Jurkat, Clone E6-1 (cell line): ENCODE measurements at regions not wholly inside any gene's neighbourhood (a gene's known extent, or its start where the extent isn't known, plus 50 kb on each side); places are given as distances from the start of the nearest gene placed in this dataset.

Experiments used
- DNase-seq: peaks from one replicate; pipeline ENCODE4 v3.0.0-alpha.2; 2011; ENCODE audit warnings: low read depth, low spot score
- H3K4me3 ChIP-seq: 2 replicates; pipeline ENCODE4 v1.5.1; 2011; ENCODE audit warnings: mild to moderate bottlenecking, low read length, control low read depth, moderate library complexity

GRCh38 chr15:39456582-39457330 lies 124.1 kb upstream of the THBS1 start:
- no peak for DNase-seq

GRCh38 chr15:39458131-39458530 lies 122.7 kb upstream of the THBS1 start:
- DNase-seq: no peak
- no peak overlapping the region for H3K4me3 ChIP-seq

More at GRCh38 chr15:39456582-39457330, 124.1 kb upstream of the THBS1 start:
- no peak overlapping the region for H3K4me3 ChIP-seq

- DNase-seq: no peak
- H3K4me3 ChIP-seq: no peak overlapping the region
Observed at GRCh38 chr15:39459548-39459947, 121.3 kb upstream of the THBS1 start.

GRCh38 chr15:39460748-39461147 lies 120.1 kb upstream of the THBS1 start:
- no peak overlapping the region for H3K4me3 ChIP-seq
- DNase-seq: no peak

GRCh38 chr15:39461536-39462130 lies 119.2 kb upstream of the THBS1 start:
- no peak for DNase-seq

GRCh38 chr15:39462691-39463090 lies 118.2 kb upstream of the THBS1 start:
- H3K4me3 ChIP-seq: no peak overlapping the region
- no peak for DNase-seq

More at GRCh38 chr15:39461536-39462130, 119.2 kb upstream of the THBS1 start:
- no peak overlapping the region for H3K4me3 ChIP-seq

GRCh38 chr15:39465843-39466749 lies 114.8 kb upstream of the THBS1 start:
- H3K4me3 ChIP-seq: no peak overlapping the region
- DNase-seq: no peak

GRCh38 chr15:39466750-39467105 lies 114.2 kb upstream of the THBS1 start:
- H3K4me3 ChIP-seq: no peak overlapping the region
- no peak for DNase-seq

- no peak overlapping the region for H3K4me3 ChIP-seq
- DNase-seq: no peak
Observed at GRCh38 chr15:39468331-39468730, 112.5 kb upstream of the THBS1 start.

- H3K4me3 ChIP-seq: no peak overlapping the region
- DNase-seq: no peak
Observed at GRCh38 chr15:39468828-39469227, 112.1 kb upstream of the THBS1 start.

- no peak overlapping the region for H3K4me3 ChIP-seq
- DNase-seq: no peak
Observed at GRCh38 chr15:39471785-39472574, 108.9 kb upstream of the THBS1 start.

- DNase-seq: no peak
- H3K4me3 ChIP-seq: no peak overlapping the region
Observed at GRCh38 chr15:39472621-39473297, 108.1 kb upstream of the THBS1 start.

- no peak overlapping the region for H3K4me3 ChIP-seq
- no peak for DNase-seq
Observed at GRCh38 chr15:39473298-39473947, 107.5 kb upstream of the THBS1 start.

- no peak overlapping the region for H3K4me3 ChIP-seq
- DNase-seq: no peak
Observed at GRCh38 chr15:39474657-39475056, 106.2 kb upstream of the THBS1 start.

GRCh38 chr15:39478996-39479395 lies 101.9 kb upstream of the THBS1 start:
- no peak overlapping the region for H3K4me3 ChIP-seq
- DNase-seq: no peak

GRCh38 chr15:39479911-39480310 lies 101.0 kb upstream of the THBS1 start:
- DNase-seq: no peak
- no peak overlapping the region for H3K4me3 ChIP-seq

GRCh38 chr15:39482459-39482858 lies 98.4 kb upstream of the THBS1 start:
- DNase-seq: no peak

More at GRCh38 chr15:39482459-39482858, 98.4 kb upstream of the THBS1 start:
- H3K4me3 ChIP-seq: no peak overlapping the region
